Omental fat pad (tissue), 3 donors: ENCODE measurements at regions not wholly inside any gene's neighbourhood (a gene's known extent, or its start where the extent isn't known, plus 50 kb on each side); places are given as distances from the start of the nearest gene placed in this dataset.

ENCODE experiments used
- ATAC-seq: fragments of 150-250 bp; one replicate; pipeline ENCODE4 v1.9.1; 2016; ENCODE audit warnings: mild to moderate bottlenecking, moderate library complexity; ENCODE audit not compliant: low FRiP score
- DNase-seq: peaks from one replicate; pipeline ENCODE4 v3.0.0-alpha.2; 2019; ENCODE audit warnings: low spot score
- CTCF ChIP-seq, 3 donors: fragments of 450-650 bp; IDR thresholded peaks; one replicate each; pipeline ENCODE4 v1.5.1; 2016 to 2017; ENCODE audit warnings: antibody characterized with exemption in 3 of 3, mild to moderate bottlenecking in 3 of 3, moderate library complexity in 2 of 3

GRCh38 chr1:193614817-193615216 lies 428.4 kb upstream of the B3GALT2 start:
- DNase-seq (no peak), ATAC-seq (no peak)
- TF ChIP-seq CTCF (IDR thresholded peaks at IDR 0.05) = no peak

GRCh38 chr1:193614275-193614674 lies 427.9 kb upstream of the B3GALT2 start:
- DNase-seq (no peak), ATAC-seq (no peak)
- no peak for TF ChIP-seq CTCF (IDR thresholded peaks at IDR 0.05)

- ATAC-seq = no peak
- DNase-seq = no peak
- TF ChIP-seq CTCF (IDR thresholded peaks at IDR 0.05) = no peak
Measured at GRCh38 chr1:193613041-193613440, 426.6 kb upstream of the B3GALT2 start.

GRCh38 chr1:193609592-193609991 lies 423.2 kb upstream of the B3GALT2 start:
- ATAC-seq = no peak
- no peak for DNase-seq
- no peak for TF ChIP-seq CTCF (IDR thresholded peaks at IDR 0.05)

GRCh38 chr1:193607787-193608186 lies 421.4 kb upstream of the B3GALT2 start:
- no peak for ATAC-seq
- DNase-seq = no peak
- TF ChIP-seq CTCF (IDR thresholded peaks at IDR 0.05) = no peak

- no peak for ATAC-seq
- no peak for TF ChIP-seq CTCF (IDR thresholded peaks at IDR 0.05)
- DNase-seq = no peak
Measured at GRCh38 chr1:193606035-193606434, 419.6 kb upstream of the B3GALT2 start.

GRCh38 chr1:193602705-193603104 lies 416.3 kb upstream of the B3GALT2 start:
- TF ChIP-seq CTCF (IDR thresholded peaks at IDR 0.05) = no peak
- ATAC-seq = no peak
- no peak for DNase-seq
